Inferior parietal cortex (tissue), 1 donor: ENCODE measurements at regions not wholly inside any gene's neighbourhood (a gene's known extent, or its start where the extent isn't known, plus 50 kb on each side); places are given as distances from the start of the nearest gene placed in this dataset.

Experiments
- DNase-seq: peaks from one replicate; pipeline ENCODE4 v3.0.0-alpha.2; 2016; ENCODE audit errors: extremely low spot score

DNA sequence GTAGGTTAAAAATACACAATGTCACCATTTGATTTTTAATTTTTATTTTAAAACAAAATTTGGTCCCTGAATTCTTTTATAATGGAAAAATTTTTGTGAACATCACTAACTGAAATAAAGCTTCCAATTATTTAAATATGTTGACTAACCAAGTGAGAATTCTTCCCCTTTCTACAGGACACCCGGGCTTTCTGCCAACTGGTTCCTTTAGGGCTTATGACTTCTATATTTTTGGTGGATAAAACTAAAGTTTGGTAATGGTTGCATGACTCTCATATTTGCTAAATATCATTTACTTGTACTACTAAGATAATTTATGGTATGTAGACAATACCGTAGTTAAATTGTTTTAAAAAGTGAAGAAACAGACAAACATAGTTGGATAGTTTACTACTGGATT, 291.0 kb upstream of the DOK6 start:
- DNase-seq, result no peak

DNA sequence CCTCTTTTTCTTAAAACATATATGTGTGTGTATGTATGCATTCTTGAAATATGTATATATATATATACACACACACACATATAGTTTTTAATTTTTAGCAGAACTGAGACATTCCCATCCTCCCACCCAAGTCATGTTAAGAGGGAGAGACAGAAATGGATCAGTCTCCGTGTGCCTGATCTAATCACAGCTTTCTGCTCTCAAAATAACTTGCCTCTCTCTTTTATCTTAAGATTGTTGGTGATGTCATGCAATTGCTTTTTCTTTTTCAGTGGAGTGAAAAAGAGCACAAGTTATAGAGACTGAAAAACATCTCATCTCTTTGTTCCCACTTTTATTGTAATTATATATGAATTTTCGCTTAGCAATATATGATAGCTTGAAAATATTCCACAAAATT, 279.9 kb upstream of the DOK6 start:
- no peak for DNase-seq

DNA sequence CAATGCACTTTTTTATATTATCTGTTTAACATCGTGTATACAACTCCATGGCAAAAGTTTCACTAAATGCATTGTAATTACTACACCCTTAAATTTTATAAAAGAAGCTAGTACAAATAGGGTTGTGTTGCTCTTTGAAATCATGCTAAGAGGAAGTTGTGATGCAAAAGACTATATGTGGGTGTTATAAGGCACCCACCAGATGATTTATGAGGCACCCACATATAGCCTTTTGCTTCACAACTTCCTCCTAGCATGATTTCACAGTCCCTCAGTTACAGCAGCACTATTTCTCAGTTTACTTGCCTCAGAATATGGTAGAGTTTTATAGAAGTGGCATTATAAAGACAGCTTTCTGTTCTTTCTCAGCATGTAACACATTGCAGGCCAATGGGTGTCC, 277.3 kb upstream of the DOK6 start:
- no peak for DNase-seq

DNA sequence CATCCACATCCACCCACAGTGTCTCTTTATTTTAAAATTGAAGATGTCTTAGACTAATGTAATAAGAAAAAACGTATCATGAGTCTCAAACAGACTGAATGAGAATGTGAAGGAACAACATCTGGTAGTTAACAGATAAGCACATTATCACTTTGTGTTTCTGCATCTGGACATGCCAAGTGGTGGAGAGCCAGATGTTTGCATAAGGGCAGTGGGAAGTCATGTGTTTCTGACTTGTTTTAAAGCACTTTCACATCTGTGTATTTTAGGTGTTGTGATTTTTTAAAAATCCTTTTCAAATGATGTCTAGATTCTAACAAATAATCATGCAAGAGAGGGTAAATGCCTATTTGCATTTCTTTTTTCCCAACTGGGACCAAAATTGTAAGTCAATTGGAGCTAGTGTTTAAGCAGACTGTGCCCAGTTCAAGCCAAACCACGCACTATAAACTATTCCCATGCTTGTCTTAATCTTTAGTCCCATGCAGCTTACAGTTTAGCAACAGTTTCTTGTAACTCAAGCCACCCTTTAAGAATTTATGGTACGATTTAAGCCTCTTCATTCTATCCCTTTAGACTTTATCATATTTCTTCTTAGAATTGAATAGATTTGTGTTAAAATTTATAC, 272.7 kb upstream of the DOK6 start:
- DNase-seq, result no peak

DNA sequence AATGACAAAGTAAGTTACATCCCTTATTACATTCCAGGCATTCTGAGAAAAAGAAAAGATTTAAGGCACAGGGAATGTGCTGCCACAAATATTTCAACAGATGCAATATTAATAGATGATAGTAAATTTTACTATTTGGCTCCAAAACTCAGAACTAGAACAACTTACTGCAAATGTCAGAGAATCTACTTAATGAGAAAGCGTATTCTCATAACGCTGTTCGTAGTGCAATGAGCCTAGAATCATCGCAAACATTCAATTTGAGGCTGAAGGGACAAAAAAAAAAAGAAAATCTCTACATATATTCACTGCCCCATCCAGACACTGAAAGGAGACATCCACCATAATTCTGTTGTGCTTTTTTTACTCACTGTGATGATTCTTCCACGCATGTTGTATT, 272.1 kb upstream of the DOK6 start:
- no peak for DNase-seq

DNA sequence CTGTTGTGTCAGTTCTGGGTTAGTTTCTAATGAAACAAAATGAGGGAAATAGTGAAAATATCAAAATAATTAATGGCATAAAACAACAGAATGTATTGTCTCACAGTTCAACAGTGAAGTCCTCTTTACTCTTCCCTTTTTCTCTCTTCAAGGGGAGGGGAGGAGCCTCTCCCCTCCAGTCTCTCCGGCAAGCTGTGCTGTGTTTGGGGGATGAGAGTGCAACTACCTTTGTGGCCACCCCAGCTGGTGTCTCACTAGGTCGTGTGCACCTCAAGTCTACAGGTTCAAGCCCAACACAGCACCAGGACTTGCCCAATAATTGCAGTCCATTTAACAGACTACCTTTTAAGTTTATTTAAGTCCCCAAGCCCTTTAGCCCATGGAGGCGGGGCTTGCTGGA, 271.7 kb upstream of the DOK6 start:
- DNase-seq, result no peak

DNA sequence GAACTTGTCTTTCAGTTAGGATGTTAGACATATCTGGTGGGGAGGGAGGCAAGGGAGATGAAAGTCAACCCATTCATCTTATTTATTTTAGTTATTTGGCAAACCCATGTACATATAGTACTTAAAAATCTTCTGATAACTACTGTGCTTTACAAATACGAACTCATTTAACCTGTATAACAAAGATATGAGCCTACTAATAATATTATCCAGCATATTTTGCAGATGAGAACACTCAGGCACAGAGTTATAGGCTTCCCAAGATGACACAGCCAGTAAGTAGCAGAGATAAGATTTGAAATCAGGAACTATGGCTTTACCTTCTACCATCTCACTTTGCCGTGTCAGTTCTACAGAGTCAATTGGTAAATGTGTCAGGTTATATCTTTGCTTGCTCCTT, 262.6 kb upstream of the DOK6 start:
- no peak for DNase-seq

DNA sequence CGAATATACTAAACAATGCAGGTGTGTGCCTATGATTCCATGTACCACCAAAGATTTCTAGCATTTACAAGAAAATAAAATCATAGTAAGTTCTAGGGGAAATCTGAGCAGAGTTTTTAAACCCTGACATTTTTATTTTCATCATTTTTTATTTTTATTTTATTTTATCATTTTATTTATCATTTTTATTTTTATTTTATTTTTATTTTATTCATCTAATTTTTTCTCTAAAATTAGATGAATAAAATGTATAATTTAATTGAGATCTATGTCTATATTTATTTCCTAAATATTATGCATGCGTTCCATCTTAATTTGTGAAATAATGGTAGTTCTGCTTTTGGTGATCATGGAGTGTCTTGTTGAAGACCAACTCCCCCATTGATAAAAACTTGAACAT, 257.6 kb upstream of the DOK6 start:
- no peak for DNase-seq

DNA sequence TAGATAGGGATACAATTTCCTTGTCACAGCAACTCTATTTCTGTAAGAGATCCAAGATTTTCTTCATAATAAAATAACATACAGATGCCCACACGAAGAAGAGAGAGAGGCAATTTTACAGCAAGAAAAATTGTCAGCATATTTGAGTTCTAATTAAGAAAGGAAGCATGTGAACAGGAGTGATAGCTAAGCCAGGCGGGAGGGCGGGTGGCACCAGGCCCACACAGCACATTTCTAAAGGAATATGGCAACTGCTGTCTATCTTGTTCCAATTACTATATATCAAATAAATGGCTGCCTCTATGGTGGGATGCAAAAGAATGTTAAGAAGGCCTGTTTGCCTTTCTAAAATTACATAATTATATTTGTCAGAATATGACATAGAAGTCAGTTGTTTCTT, 248.3 kb upstream of the DOK6 start:
- DNase-seq, result no peak

DNA sequence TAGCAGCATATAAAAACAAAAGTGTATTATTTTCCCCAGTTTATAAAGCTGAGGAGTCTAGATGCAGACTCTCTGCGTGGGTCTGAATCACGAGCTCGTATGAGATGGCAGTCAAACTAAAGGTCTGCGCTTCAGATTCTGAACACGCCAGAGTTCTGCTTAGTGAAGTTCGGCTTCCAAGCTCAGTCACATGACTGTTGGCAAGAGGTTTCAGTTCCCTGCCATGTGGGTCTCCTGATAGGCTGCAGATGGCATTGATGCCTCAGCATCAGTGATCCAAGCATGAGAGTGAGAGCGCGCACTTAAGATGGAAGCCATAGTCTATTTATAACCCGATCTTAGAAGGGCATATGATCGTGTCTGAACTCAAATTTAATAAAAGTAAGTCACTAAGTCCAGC, 242.8 kb upstream of the DOK6 start:
- no peak for DNase-seq

DNA sequence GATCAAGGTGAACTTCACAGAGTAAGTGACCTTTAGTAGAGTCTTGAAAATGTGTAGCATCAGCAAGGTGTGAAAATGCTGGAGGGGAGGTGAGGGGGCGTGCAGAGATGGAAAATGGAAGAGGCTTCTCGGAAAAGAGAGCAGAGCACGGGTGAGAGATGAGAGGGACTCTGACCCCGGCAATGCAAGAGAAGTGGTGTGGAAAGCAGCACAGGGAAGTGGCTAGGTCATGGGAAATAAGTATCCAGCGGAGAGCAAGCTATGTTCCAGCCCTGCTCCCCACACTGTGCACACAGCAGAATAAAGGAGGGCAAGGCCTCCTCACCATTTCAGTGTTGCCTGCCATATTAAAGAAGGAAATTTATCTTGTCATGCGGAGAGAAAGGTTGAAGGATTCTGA, 241.7 kb upstream of the DOK6 start:
- no peak for DNase-seq

DNA sequence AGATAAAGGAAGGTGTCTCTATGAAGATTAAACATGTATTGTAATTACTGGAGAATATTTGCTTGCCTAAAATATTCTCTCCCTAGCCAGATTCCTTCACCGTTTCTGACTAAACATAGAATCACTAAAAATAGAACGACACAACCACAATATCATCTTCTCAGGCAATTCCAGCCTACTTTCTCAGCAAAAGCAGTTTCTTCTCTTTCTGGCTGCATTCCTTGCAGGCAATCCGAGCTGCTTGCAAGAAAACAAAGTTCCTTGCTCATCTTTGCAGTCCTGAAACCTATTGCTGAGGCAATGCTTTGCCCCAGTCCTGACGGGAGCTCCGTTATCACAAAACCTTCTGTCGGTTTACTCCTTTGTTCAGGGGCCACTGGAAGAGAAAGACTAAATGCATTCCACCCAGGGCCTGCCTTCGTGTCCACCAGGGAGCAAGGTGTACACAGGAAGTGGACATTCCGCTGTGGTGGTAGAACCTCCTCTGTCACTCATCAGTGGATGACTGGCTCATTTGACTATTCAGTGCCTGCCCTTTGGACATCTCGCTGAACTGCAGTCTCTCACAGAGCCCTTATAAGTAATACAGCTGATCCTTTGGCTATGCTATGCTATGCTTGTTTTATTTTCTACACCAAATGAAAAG, 239.2 kb upstream of the DOK6 start:
- DNase-seq, result peak; percentile 20

DNA sequence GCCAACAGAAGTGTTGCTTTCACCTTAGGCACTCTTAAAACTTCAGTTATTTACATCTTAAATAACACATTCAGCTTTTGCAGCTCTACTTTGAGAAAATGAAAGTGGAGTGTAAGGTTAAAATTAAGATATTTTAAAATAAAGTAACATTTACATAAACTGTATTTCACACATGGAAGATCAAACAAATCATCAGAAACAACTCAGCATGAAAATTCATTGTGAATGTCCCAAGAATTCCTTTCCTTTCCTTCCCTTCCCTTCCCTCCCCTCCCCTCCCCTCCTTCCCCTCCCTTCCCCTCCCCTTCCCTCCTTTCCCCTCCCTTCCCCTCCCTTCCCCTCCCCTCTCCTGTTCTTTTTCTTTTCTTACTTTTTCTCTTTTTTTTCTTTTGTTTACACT, 238.0 kb upstream of the DOK6 start:
- DNase-seq, result no peak

DNA sequence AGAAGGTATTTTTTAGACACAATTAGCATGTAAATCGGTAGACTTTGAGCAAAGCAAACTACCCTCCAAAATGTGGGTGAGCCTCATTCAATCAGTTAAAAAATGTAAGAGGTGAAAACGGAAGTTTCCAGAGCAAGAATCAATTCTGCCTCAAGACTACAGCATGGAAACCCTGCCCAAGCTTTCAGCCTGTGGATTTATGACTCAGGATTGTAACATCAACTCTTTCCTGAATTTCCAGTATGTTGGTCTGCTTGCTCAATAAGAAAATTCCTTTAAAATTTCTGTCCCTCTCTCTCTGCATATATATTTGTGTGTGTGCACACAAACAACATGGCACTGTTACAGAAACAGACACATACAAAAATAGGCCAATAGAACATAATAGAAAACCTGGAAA, 228.6 kb upstream of the DOK6 start:
- DNase-seq, result no peak

DNA sequence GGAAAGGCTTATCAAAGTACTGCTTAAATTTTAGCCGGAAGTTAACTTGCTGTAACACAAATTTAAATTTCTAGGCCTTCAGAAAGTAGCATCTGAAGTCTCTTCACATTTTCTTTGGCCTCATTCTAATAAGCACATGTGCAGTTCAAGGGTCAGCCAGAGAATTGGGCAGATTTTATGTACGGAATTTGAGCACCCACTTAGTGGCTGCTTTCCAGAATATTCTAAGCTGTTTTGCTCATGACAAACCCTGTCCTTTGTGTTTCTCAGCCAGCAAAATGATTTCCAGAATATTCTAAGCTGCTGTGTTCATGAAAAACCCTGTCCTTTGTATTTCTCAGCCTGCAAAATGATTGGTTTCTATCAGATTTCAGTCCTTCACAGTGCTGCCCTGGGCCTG, 225.0 kb upstream of the DOK6 start:
- no peak for DNase-seq

DNA sequence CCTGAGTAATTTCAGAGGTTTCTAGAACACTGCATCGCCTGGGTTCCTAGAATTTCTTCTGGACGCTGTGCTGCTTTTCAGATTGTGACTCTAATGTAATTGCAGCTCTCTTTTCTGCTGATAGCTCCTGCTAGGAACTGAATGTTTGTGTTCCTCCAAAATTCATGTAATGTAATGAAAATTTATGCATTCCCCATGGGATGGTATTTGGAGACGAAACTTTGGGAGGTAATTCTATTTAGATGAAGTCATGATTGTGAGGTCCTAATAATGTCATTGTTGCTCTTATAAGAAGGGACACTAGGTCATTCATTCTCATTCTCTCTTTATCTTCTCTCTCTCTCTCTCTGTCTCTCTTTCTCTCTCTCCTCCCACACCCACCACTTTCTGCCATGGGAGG, 223.9 kb upstream of the DOK6 start:
- DNase-seq, result no peak

DNA sequence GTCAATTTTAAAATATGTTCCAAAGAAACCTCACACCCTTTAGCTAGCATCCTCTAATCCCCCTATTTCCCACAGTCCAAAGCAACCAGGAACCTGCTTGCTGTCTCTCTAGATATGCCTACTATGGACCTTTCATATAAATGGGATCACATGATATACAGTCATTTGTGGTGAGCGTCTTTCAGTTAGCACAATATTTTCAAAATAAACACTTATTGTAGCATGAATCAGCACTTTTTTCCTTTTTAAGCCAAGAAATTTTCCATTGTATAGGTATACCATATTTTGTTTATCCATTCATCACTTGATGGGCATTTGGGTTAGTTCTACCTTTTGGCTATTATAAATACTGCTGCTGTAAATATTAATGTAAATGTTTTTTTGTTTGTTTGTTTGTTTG, 223.0 kb upstream of the DOK6 start:
- no peak for DNase-seq

DNA sequence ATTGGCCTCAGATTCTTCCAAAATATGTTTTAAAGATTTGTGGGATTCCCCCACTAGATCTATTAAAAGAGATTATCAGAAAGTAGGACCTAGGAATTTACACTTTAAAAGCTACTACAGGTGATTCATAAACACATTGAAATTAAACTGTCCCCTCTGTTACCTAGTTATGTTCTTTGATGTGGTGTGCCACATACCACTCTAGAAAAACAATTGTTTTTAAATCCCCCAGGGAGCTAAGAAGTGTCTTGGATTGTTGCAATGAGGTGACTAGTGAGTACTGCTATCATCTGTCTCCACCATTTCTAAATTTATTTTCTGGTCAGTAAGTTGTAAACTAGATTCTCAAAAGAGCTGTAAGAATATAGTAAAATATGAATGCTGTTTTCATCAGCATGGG, 214.5 kb upstream of the DOK6 start:
- no peak for DNase-seq

DNA sequence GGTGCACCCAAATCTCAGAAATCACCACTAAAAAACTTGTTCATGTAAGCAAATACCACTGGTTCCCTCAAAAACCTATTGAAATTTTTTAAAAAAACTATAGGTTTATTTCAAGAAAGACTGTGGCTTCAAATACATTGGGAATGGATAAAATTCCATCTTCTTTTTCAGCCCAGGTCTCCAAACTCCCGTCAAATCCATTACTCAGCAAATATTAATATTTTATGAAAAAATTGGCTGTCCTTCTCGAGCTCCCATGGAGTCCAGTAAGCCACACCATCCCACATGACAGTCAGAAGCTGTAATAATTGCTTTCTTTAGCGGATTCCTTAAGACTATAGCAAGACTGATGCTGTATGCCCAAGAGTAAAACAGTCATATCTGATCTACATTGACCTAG, 204.4 kb upstream of the DOK6 start:
- no peak for DNase-seq

DNA sequence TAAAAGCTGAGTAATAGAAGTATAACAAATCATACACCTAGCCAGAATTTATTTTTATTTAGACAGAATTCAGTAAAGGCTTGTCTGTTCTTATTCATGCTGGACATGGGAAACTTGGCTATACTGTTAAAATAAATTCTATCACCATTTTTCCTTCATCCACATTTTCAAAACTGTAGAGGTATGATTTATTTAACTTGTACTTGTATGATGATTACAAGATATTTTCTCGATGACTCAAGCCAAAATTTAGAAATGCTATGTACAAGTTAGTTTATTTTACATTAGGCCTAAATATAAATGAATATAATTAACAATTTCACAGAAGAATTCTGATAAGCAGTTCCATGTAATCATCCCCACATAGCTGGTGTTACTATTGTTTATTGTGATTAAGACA, 194.8 kb upstream of the DOK6 start:
- no peak for DNase-seq

DNA sequence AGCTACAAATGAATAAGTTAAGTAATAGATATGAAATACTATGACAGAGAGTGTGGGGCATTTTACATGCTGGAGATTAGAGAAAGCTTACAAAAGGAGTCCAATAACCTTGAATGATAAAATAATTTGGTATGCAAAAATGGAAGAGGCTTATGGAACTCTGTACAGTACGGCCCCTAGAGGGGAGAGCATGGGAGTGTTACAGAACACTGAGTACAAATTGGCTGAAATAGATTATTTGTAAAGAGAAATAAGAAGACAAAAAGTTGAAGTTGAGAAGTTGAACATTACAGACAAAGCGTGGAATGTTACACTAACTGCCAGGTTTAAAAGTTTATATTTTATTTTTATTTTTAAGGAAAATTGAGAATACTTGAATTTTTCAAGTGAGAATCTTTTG, 192.1 kb upstream of the DOK6 start:
- no peak for DNase-seq

DNA sequence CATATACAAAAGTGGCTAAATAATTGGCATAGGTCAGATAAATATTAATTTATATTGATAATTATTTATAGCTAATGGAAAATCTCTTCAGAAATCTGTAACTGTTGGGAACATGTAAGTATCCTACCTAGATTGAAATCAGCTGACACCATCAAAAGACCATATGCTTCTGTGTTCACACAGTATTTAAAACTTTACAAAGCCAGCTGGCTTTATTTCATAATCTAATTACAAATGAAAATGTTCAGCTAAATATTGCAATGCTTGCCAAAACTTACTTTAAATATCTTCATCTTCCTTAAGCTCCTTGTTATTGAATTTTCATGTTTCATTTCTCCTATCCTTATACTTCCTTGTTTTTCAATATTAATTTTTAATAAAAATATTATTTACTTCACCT, 190.9 kb upstream of the DOK6 start:
- DNase-seq, result no peak

DNA sequence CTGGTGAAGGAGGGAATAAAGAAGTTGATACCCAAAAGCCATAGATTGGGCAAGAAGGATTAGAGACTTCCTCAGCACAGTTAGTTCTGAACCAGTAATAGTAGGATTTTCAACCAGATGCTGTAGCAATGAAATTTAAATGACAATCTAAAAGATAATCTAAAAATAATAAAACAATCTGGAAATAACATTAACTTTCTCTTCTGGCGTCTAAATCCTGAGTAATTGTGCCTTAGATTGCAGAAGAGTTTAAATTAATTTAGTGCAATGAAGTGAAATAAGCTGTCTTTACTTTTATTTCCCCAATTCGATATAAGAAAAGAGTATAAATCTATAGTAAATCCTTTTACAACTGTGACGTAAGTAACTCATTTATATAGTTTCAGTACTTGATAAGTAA, 186.8 kb upstream of the DOK6 start:
- no peak for DNase-seq

DNA sequence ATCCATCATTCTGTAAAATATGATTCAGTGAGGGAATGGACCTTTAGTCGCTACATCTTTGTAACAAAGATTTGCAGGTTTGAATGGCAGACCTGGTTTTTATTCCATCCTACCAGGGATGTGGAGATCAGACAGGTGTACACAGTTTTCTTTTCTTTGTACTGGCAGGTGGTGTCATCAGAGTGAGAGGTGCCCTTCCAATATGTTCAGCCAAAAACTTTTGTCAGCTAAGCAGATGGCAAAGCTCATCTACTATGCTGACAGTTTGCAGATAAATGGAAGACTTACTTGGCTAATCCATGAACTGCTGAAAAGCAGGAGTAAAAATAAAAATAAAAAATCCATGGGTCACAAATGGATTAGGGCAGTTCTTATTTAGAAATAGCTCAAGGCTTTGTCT, 185.5 kb upstream of the DOK6 start:
- no peak for DNase-seq
